DND-41 (cell line): ENCODE measurements at regions not wholly inside any gene's neighbourhood (a gene's known extent, or its start where the extent isn't known, plus 50 kb on each side); places are given as distances from the start of the nearest gene placed in this dataset.

Experiments
- CTCF ChIP-seq: IDR thresholded peaks from 2 replicates; pipeline ENCODE4 v1.5.1; 2012; ENCODE audit warnings: borderline replicate concordance, low read length, moderate library complexity, mild to moderate bottlenecking; ENCODE audit not compliant: poor library complexity, severe bottlenecking; ENCODE audit errors: extremely low read depth
- EZH2 ChIP-seq: IDR thresholded peaks from 3 replicates; pipeline ENCODE4 v1.6.1; 2012; ENCODE audit warnings: borderline replicate concordance, low read depth, mild to moderate bottlenecking, moderate library complexity, low read length, inconsistent platforms; ENCODE audit not compliant: severe bottlenecking

DNA sequence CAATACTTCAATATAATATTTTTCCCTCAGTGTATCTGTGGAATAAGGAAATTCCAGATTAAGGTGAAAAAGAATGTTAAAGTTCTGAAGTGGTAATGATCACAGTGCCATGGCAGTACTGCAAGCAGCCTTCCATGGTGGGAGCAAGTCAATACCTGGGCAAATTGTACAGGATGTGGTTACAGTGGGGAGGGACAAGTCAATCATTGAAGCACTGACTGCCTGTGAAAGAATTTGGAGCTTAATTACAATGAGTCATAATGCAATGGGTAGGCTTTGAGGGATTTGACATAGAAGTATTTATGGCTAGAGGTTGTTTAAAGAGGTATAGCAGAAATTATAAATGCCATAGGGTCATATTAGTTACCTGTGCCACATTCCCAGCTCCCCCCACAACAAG is 786.5 kb upstream of the ACO1 start:
- TF ChIP-seq CTCF, result no peak
- TF ChIP-seq EZH2, result no peak
